Retinal pigment epithelial cell (primary cell): ENCODE measurements at regions not wholly inside any gene's neighbourhood (a gene's known extent, or its start where the extent isn't known, plus 50 kb on each side); places are given as distances from the start of the nearest gene placed in this dataset.
"Not testable (repeated sequence)": the region's sequence is repeated elsewhere in the genome, so short reads cannot be mapped to it uniquely, and the experiment has no call there.

Source experiments
- DNase-seq: peaks from one replicate; pipeline ENCODE4 v3.0.0-alpha.2; 2010; ENCODE audit warnings: low read depth
- H3K4me3 ChIP-seq: 2 replicates; pipeline ENCODE4 v1.5.1; 2011; ENCODE audit warnings: mild to moderate bottlenecking, low read length, control low read depth, moderate library complexity
- CTCF ChIP-seq: conservative IDR thresholded peaks from 2 replicates; pipeline ENCODE4 v1.5.1; 2011; ENCODE audit warnings: low read depth, low read length, control low read depth, inconsistent platforms

GRCh38 chr17:27089929-27090247 lies 204.0 kb upstream of the WSB1 start:
- DNase-seq = no peak
- no peak for TF ChIP-seq CTCF
- H3K4me3 ChIP-seq = no peak overlapping the region

GRCh38 chr17:27090450-27091042 lies 203.4 kb upstream of the WSB1 start:
- DNase-seq, H3K4me3 ChIP-seq: not testable (repeated sequence)

DNA sequence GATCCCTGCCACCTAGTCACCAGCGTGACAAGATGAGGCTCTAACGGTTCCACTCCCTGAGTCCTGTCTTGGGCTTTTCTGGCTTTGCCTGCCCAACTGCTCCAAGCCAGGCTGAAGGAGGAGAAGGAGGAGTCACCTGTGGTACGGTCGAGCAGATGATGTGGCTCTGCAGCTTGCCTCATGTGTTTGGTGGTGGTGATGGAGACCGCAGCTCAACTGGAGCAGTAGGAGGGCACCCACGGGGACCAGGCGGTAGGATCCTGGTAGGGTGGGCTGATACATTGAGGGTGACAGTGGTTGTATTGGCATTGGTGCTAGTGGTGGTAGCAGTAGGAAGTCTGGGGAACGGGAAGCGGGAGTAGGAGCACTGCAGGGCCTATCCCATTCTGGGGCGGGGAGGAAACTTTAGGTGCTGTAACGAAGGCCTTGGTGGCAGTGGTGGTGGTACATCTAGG lies 202.8 kb upstream of the WSB1 start:
- TF ChIP-seq CTCF = no peak
- H3K4me3 ChIP-seq = no peak overlapping the region
- no peak for DNase-seq

DNA sequence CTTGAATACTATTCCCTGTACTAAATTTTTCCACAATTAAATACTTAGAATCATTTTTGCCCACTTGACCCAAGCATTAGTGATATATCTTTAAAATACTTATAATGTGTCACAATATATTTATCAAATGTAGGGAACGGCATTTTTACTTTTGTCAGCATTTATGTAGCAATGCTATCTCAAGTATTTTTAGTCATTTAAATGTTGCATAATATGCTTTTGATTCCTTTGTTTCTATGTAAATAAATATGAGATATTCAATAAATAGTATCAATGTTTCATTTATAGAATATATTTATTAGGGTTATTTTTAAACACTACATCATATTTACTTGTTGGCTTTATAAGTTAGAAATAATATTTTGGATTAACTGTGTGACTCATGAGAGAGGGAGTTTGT lies 199.7 kb upstream of the WSB1 start:
- DNase-seq, H3K4me3 ChIP-seq: not testable (repeated sequence)

GRCh38 chr17:27095821-27096220 lies 198.1 kb upstream of the WSB1 start:
- H3K4me3 ChIP-seq, DNase-seq: not testable (repeated sequence)

DNA sequence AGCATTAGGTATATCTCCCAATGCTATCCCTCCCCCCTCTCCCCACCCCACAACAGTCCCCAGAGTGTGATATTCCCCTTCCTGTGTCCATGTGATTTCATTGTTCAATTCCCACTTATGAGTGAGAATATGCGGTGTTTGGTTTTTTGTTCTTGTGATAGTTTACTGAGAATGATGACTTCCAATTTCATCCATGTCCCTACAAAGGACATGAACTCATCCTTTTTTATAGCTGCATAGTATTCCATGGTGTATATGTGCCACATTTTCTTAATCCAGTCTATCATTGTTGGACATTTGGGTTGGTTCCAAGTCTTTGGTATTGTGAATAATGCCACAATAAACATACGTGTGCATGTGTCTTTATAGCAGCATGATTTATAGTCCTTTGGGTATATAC lies 194.6 kb upstream of the WSB1 start:
- H3K4me3 ChIP-seq, DNase-seq: not testable (repeated sequence)

GRCh38 chr17:27104605-27105221 lies 189.2 kb upstream of the WSB1 start:
- H3K4me3 ChIP-seq, DNase-seq: not testable (repeated sequence)

GRCh38 chr17:27105636-27106035 lies 188.3 kb upstream of the WSB1 start:
- DNase-seq = no peak
- no peak for TF ChIP-seq CTCF
- no peak overlapping the region for H3K4me3 ChIP-seq

- no peak overlapping the region for H3K4me3 ChIP-seq
- no peak for TF ChIP-seq CTCF
- DNase-seq = no peak
These were observed 187.4 kb upstream of the WSB1 start for GRCh38 chr17:27106347-27106981.

GRCh38 chr17:27106982-27107360 lies 186.9 kb upstream of the WSB1 start:
- DNase-seq = no peak
- H3K4me3 ChIP-seq = no peak overlapping the region
- no peak for TF ChIP-seq CTCF

GRCh38 chr17:27107386-27108328 lies 186.3 kb upstream of the WSB1 start:
- H3K4me3 ChIP-seq, DNase-seq: not testable (repeated sequence)
